Nephron (organoid): ENCODE measurements at regions not wholly inside any gene's neighbourhood (a gene's known extent, or its start where the extent isn't known, plus 50 kb on each side); places are given as distances from the start of the nearest gene placed in this dataset.

Experiments used
- H3K27ac Mint-ChIP-seq, 3 experiments: 2 replicates each; pipeline ENCODE4 v1.8.0; 2020; ENCODE audit warnings: mixed read lengths in 3 of 3, mild to moderate bottlenecking in 2 of 3, moderate library complexity in 1 of 3
- H3K27me3 Mint-ChIP-seq: 2 replicates; pipeline ENCODE4 v1.8.0; 2021; ENCODE audit warnings: low read depth, mild to moderate bottlenecking, moderate library complexity, mixed read lengths
- H3K36me3 Mint-ChIP-seq: 2 replicates; pipeline ENCODE4 v1.8.0; 2020; ENCODE audit warnings: low read depth, mixed read lengths
- H3K4me1 Mint-ChIP-seq: 2 replicates; pipeline ENCODE4 v1.8.0; 2020; ENCODE audit warnings: mixed read lengths
- H3K4me3 Mint-ChIP-seq, 3 experiments: 2 replicates each; pipeline ENCODE4 v1.8.0; 2020; ENCODE audit warnings: mild to moderate bottlenecking in 3 of 3, mixed read lengths in 3 of 3, moderate library complexity in 2 of 3
- H3K9me3 Mint-ChIP-seq: 2 replicates; pipeline ENCODE4 v1.8.0; 2020; ENCODE audit warnings: mixed read lengths
- CTCF ChIP-seq, 3 experiments: fragments of 200-600 bp; sonication (generic); IDR thresholded peaks; one replicate each; pipeline ENCODE4 v1.5.0; 2021; ENCODE audit warnings: antibody characterized with exemption in 3 of 3; ENCODE audit not compliant: unreplicated experiment in 3 of 3

DNA sequence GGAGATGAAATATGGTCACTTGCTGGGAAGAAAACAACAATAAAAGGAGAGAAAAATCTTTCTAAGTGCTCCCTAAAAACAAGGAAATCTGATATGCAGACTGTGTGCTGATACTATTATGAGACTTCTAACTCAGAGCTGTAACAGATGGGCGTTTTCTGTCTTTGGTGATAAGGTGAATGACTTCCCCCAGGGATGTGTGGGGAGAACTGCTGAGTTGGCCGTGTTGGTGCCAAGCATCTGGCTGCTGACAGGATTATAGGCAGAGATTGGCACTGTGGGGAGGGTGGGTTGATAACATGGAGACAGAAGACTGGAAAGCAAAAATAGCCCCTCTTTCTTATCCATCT, 438.5 kb upstream of the PLXNA2 start:
- Mint-ChIP-seq H3K36me3 (no peaks in the 10 kb centered on the region), H3K4me3 (no peak overlapping the region), H3K27me3 (peaks cover 4% of the 10 kb centered on the region), H3K4me1 (peaks cover 12% of the 10 kb centered on the region), H3K27ac (peak overlapping the region; percentile 29 to 93 (median 43)), H3K9me3 (no peaks in the 10 kb centered on the region)
- no peak for TF ChIP-seq CTCF (IDR thresholded peaks at IDR 0.05; ENCODE audit: unreplicated experiment in 3 of 3)

GRCh38 chr1:208683141-208683540, 439.0 kb upstream of the PLXNA2 start:
- no peaks in the 10 kb centered on the region for H3K9me3 Mint-ChIP-seq
- TF ChIP-seq CTCF (IDR thresholded peaks at IDR 0.05; ENCODE audit: unreplicated experiment in 3 of 3): no peak
- H3K27ac Mint-ChIP-seq: peak overlapping the region in 2 of 3 experiments; percentile 29 to 93
- peaks cover 4% of the 10 kb centered on the region for H3K27me3 Mint-ChIP-seq
- no peaks in the 10 kb centered on the region for H3K36me3 Mint-ChIP-seq
- peaks cover 12% of the 10 kb centered on the region for H3K4me1 Mint-ChIP-seq
- H3K4me3 Mint-ChIP-seq: no peak overlapping the region

DNA sequence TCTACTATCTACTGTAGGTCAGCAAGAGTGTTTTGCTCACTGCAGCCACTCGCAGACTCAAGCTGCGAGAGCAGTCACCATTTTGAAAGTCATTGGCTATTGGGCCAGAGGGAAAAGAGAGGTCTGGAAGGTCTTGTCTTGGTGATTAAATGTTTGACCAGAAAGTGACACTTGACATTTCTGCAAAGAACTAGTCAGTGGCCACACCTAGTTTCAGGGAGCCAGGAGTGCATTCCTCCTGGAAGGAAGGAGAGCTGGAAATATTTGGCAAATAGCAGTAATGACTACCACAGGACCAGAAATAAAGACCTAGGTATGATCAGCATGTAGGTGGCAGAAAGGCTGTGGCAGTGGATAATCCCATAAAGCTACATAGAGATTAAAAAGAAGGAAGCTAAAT, 440.0 kb upstream of the PLXNA2 start:
- Mint-ChIP-seq H3K4me3 (no peak overlapping the region), H3K27me3 (peaks cover 4% of the 10 kb centered on the region), H3K9me3 (no peaks in the 10 kb centered on the region), H3K4me1 (peaks cover 12% of the 10 kb centered on the region), H3K36me3 (no peaks in the 10 kb centered on the region), H3K27ac (no peak overlapping the region)
- no peak for TF ChIP-seq CTCF (IDR thresholded peaks at IDR 0.05; ENCODE audit: unreplicated experiment in 3 of 3)

DNA sequence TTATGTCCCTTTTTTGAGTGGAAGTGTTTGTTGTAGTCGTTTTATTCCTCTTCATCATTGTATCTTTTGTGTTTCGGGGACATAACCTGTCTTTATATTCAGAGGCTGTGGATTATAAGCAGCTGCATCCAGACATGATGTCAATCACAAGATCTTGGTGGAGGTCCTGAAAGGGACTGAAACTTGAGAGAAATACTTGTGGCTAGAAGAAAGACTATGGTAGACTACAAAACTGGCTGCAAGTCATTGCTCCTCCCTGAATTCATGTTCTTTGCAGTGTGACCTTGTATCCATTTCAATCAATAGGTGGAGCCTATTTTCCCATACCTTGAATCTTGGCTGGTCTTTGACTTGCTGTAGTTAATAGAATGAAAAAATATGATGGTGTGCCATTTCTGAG, 442.4 kb upstream of the PLXNA2 start:
- Mint-ChIP-seq H3K9me3 (no peaks in the 10 kb centered on the region), H3K36me3 (no peaks in the 10 kb centered on the region), H3K27ac (no peak overlapping the region), H3K4me3 (no peak overlapping the region), H3K27me3 (peaks cover 4% of the 10 kb centered on the region), H3K4me1 (peaks cover 11% of the 10 kb centered on the region)
- no peak for TF ChIP-seq CTCF (IDR thresholded peaks at IDR 0.05; ENCODE audit: unreplicated experiment in 3 of 3)

- Mint-ChIP-seq H3K27ac (no peak overlapping the region), H3K27me3 (no peaks in the 10 kb centered on the region), H3K4me1 (no peaks in the 10 kb centered on the region), H3K36me3 (no peaks in the 10 kb centered on the region), H3K9me3 (peaks cover 8% of the 10 kb centered on the region), H3K4me3 (no peak overlapping the region)
- no peak for TF ChIP-seq CTCF (IDR thresholded peaks at IDR 0.05; ENCODE audit: unreplicated experiment in 3 of 3)
Measured at GRCh38 chr1:208688656-208689315, 444.6 kb upstream of the PLXNA2 start.

GRCh38 chr1:208691012-208691411, 446.8 kb upstream of the PLXNA2 start:
- no peak overlapping the region for H3K4me3 Mint-ChIP-seq
- H3K9me3 Mint-ChIP-seq: peaks cover 8% of the 10 kb centered on the region
- no peaks in the 10 kb centered on the region for H3K27me3 Mint-ChIP-seq
- H3K4me1 Mint-ChIP-seq: no peaks in the 10 kb centered on the region
- no peaks in the 10 kb centered on the region for H3K36me3 Mint-ChIP-seq
- peak overlapping the region in 1 of 3 experiments; percentile 13 for H3K27ac Mint-ChIP-seq
- TF ChIP-seq CTCF (IDR thresholded peaks at IDR 0.05; ENCODE audit: unreplicated experiment in 3 of 3): no peak
